GM21447 (cell line): ENCODE measurements at regions not wholly inside any gene's neighbourhood (a gene's known extent, or its start where the extent isn't known, plus 50 kb on each side); places are given as distances from the start of the nearest gene placed in this dataset.

Experiments used
- ATAC-seq: cut with Tn5 transposase; IDR thresholded peaks from one replicate; pipeline ENCODE4 v1.9.1; 2021; ENCODE audit not compliant: unreplicated experiment

DNA sequence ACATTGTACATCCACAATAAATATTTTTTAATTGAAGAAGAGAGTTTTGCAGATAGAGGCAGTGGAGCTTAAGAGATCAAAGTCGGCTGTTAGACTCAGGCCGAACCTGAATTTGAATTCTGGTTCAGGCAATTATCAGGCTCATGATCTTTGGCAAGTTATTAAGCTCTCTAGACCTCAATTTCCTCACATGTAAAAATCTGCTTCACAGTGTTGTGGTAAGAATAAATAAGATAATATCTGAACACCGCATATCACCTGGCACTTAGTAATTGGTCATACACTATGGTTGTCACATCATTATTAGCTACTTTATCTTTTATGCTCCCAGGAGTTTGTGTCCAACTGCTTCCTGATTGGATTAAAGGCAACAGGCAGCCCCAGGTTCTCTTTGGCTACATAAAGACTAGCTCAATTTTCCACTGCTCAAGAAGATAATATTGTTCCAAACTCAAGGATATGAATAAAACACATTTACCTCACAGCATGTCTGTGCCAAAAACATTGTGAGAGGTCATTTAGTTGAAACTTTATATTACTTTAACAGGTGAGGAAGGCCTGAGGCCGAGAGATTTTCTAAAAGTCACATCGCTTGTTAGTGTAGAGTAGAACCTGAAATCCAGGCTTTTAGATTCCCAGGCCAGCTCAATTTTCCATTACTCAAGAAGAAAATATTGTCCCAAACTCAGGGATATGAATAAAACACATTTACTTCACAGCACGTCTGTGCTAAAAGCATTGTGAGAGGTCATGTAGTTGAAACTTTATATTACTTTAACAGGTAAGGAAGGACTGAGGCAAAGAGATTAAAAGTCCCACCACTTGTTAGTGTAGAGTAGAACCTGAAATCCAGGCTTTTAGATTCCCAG lies 289.2 kb upstream of the PTGER4 start:
- no peak for ATAC-seq

DNA sequence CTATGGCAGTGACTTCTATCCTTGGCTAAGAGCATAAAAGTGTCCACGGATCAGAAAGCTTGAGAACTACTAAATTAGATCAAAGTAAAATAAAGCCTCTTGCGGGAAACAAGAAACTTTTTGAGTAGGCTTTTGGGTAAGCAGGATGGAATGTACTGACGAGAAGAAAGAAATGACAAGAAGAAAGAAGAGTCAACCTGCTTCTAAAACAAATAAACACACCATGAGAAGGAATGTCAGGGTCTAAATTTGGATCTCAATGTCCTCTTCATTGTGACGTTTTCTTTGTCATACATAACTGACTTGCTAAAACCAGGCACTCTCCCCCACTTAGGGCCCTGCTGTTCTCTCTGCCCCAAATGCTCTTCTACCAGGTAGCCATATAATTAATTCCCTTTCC lies 290.1 kb upstream of the PTGER4 start:
- no peak for ATAC-seq

GRCh38 chr5:40386289-40386688 lies 293.4 kb upstream of the PTGER4 start:
- ATAC-seq: peak; percentile 85

DNA sequence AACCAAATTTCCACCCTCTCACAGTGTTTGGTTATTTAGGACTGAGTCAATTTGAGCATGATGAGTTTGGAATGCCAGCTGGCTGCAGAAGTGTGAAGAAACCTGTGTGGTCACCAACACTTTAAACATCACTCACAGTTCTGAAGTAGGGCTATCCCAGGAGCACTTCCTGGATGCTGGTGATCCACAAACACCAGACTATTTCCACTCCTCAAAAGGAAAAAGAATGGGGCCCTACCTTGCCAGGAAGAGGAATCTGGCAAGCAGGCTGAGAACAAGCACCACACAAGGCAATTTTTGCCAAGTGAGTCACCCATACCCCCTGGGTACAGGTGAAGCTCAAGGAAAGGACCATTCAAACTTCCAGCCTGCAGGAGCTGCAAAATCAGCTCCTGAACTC lies 294.2 kb upstream of the PTGER4 start:
- no peak for ATAC-seq

- ATAC-seq: no peak
Measured at GRCh38 chr5:40384782-40385390, 294.8 kb upstream of the PTGER4 start.

DNA sequence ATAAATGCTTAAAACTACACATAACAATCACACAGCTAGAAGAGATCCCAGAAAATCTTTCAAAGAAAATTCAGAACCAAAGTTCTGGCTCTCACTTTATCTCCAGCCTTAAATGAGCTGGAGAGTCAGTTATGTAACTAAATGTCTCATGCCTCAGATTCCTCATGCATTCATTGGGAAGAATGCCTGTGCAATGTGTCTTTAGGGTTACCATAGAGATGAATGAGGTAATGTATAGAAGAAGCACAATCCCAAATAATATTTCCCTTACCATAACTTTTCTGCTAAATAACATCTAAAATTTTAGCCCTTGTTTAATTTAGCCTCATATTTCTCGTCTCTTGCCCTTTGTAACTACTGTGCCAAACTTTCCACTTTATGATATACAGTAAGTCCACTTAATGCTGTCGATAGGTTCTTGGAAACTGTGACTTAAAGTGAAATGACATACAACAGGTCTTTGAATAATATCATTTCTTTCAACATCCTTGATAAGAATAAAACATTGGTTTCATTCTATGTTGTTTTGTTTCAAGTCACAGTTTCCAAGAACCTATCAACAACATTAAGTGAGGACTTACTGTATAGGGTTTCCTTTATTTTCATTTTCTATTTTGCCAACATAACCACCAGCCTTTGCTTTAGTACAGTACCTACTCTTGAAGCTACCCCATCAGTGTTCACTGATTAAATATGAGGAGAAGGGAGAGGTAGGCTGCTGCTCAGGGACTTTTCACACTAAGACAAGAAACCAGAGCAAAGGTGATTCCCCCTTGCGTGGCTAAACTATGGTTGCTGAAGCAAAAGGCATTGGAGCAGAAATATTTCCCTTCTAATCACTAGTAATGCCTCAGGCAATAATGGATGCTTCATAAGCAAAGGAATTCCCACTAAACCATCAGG lies 295.7 kb upstream of the PTGER4 start:
- peak; percentile 38 for ATAC-seq

DNA sequence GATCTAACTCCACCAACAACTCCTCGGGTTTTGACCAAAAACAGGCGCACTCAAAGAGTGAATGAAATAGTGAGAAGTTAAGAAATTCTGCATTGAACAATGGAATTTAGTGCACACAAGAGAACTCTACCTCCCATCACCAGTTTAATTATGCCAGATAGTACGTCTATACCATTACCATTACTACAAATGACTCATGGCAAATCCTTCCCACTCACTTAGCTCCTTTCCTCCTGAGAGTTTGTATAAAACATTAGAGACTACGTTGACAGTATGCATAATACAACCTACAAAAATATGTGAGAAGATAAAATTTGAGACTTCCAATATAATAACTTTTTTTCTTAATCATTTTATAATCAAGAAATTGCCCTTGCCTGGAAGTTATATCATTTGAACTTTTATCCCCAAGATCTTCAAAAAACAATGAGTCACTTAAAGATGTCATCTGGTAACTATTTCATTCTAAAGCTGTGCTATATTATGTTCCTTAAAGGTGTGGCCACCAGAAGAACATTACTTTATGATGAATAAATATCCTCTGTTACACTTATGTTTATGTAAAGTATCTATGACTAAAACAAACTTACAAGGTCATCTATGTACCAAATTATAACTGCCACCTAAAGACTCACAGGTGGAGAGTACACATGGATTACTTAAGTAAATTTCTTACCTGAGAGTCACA lies 297.9 kb upstream of the PTGER4 start:
- no peak for ATAC-seq

DNA sequence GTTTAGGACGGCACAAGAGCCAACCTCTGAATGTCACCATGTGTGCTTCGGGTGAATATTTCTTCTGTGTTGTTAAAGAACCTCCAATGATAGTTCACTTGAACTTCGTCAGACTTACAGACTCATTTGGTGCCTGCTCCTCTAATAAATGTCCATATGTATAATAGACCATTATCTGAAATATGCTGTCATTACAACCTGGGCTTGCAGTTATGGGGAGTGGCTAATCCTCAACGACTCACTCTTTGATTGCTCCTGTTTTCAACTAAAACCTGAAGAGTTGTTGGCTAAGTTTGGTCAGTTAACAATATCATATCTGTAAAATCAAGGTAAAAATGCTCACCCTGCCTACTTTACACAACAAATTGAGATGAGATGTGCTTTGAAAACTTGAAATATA lies 298.7 kb upstream of the PTGER4 start:
- no peak for ATAC-seq

- peak; percentile 80 for ATAC-seq
Measured at GRCh38 chr5:40378396-40379177, 301.1 kb upstream of the PTGER4 start.

GRCh38 chr5:40376566-40376965 lies 303.1 kb upstream of the PTGER4 start:
- ATAC-seq: peak; percentile 47

GRCh38 chr5:40374853-40375252 lies 304.9 kb upstream of the PTGER4 start:
- ATAC-seq: no peak

DNA sequence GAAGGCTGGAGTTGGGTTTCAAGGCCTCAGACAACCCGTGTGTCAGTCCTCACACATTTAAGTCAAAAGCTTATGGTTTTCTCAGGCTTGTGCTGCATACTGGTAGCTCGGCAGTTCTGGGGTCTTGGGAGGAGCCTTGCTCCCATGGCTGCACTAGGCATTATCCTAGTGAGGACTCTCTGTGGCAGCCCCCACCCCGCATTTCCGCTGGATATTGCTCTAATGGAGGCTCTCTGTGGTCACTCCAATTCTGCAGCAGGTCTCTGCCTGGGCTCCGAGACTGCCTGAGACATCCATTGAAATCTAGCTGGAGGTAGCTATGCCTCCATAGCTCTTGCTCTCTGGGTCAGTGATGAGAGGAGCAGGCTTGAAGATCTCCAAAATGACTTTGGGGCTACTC lies 311.5 kb upstream of the PTGER4 start:
- ATAC-seq: no peak

DNA sequence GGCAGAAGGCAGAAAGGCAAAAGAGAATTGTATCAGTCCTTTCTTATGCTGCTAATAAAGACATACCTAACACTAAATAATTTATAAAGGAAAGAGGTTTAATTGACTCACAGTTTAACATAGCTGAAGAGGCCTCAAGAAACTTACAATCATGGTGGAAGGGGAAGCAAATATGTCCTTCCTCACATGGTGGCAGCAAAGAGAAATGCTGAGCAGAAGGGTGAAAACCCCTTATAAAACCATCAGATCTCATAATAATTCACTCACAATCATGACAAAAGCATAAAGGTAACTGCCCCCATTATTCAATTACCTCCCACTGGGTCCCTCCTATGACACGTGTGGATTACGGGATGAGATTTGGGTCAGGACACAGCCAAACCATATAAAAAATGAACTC lies 312.5 kb upstream of the PTGER4 start:
- no peak for ATAC-seq

- ATAC-seq: peak; percentile 75
Measured at GRCh38 chr5:40365342-40366330, 314.1 kb upstream of the PTGER4 start.

GRCh38 chr5:40364441-40364840 lies 315.3 kb upstream of the PTGER4 start:
- no peak for ATAC-seq

DNA sequence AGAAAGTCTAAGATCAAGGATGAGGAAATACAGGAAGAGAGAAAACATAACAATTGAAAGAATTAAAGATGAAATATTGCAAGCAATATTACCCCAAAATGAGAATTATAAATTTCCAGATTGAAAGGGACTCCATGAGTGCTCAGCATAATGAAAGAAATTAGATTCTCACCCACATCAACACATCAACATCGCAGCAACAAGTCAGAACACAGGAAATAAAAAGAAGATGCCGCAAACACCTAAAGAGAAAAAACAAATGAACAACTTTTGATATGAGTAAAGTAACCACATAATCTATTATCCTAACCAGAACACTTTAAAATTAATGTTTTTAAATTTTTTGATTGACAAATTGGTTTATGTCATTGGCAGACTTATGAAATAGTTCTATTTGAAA lies 318.3 kb upstream of the PTGER4 start:
- ATAC-seq: no peak

DNA sequence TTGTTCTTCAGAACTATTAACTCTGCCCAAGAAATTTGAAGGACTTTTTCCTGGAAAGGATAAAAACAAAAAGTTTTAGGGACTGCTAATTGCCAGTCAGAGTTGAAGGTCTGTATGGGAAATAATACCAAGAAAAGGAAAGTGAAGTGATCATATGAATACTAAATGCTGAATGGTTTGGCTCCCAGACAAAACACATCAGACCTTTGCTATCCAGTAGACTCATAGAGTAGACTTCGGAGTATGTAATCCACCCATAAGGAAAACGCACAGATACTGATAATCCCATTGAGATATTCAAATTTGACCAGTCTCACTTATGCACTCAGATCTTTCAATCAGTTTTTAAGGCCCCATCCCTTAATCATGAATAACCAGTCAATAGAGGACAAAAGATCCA lies 319.0 kb upstream of the PTGER4 start:
- no peak for ATAC-seq

GRCh38 chr5:40359832-40360231 lies 319.9 kb upstream of the PTGER4 start:
- no peak for ATAC-seq

DNA sequence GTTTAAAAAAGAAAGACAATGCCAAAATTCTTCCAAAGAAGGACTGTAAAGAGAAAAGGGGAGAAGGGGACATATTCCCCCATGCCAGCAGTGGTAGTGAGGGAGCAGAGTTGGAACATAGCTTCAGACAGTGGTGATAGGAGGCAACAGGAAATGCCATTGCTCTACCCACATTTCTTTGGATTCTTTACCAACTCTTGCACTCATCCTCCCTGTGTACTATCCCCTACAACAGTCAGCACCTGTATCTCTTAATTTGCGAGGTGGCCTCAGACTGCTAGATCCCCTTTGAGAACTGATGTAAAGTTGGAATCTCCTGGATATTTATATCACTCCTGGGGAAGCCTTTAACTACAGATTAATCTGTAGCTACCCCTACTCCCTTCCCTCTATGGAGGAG lies 320.6 kb upstream of the PTGER4 start:
- ATAC-seq: no peak
